ENCODE measurements at regions not wholly inside any gene's neighbourhood (a gene's known extent, or its start where the extent isn't known, plus 50 kb on each side); places are given as distances from the start of the nearest gene placed in this dataset.
A peak's percentile ranks its signal among the peaks of the same experiment; 100 is the strongest.

DNA sequence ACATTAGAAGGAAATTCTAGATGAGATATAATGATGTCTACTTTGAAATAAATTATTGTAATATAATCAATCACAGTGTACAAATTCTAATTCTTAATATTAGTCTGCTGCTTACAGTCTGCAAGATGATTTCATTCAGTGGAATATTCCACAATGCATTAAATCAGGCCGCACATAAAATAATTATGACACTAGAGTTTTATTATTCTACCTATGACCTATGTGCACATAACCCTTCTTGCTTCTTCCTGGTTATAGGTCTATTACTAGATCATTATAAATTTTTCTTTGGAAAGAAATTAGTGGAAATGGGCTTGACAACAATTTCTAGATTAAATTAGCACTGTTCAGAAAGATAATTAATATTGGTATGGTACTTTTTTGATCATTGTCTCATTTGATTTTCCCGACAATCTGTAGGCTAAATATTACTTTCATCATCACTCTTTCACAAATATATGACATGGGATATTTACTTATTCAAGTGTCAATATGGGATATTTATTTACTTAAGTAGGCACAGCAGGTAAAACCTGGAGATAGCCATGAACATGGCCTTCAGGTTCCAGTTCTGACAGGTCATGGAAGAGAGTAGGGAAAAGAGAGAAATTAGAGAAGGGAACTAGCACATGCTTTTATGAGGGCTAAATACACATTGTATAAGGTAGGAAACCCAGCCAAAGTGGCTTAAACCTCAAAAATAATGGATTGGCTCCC is 476.4 kb downstream of the TOX3 start:
- Histone ChIP-seq H3K27ac (ENCODE audit: low read depth, low read length) (no peak overlapping the region), H3K4me1 (ENCODE audit: control insufficient read depth in 5 of 5, insufficient read depth in 5 of 5, low read length in 5 of 5) (no peaks in the 10 kb centered on the region), H3K4me3 (ENCODE audit: low read depth in 1 of 5, low read length in 5 of 5) (no peak overlapping the region), H3K27me3 (ENCODE audit: control insufficient read depth in 5 of 5, insufficient read depth in 4 of 5, low read length in 5 of 5) (no peaks in the 10 kb centered on the region), H3K9ac (ENCODE audit: low read length in 5 of 5) (no peak overlapping the region), H3K9me3 (ENCODE audit: control insufficient read depth in 5 of 5, low read length in 5 of 5) (no peaks in the 10 kb centered on the region), H3K36me3 (ENCODE audit: control insufficient read depth in 5 of 5, insufficient read depth in 5 of 5, low read length in 5 of 5) (no peaks in the 10 kb centered on the region)

DNA sequence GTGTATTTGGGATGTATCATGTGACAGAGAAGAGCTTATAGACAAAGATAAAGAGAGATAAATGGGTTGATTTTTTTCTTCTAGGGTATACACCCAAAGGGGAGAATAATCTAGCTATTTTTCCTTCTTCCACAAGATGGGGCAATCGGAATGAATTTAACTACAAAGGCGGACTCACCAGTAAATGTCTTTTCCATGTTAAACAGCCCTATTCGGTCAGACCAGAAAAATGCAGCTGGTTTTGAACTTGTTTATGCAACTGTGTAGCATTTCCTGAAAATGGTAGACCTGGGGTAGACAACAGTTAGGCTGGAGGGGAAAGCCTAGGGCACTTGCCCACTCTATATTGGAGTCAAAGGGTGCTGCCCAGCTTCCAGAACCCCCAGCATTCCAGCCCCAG is 477.1 kb downstream of the TOX3 start:
- Histone ChIP-seq H3K36me3 (ENCODE audit: control insufficient read depth in 5 of 5, insufficient read depth in 5 of 5, low read length in 5 of 5) (no peaks in the 10 kb centered on the region), H3K27ac (ENCODE audit: low read depth, low read length) (no peak overlapping the region), H3K9ac (ENCODE audit: low read length in 5 of 5) (no peak overlapping the region), H3K9me3 (ENCODE audit: control insufficient read depth in 5 of 5, low read length in 5 of 5) (no peaks in the 10 kb centered on the region), H3K4me1 (ENCODE audit: control insufficient read depth in 5 of 5, insufficient read depth in 5 of 5, low read length in 5 of 5) (no peaks in the 10 kb centered on the region), H3K27me3 (ENCODE audit: control insufficient read depth in 5 of 5, insufficient read depth in 4 of 5, low read length in 5 of 5) (no peaks in the 10 kb centered on the region), H3K4me3 (ENCODE audit: low read depth in 1 of 5, low read length in 5 of 5) (no peak overlapping the region)

DNA sequence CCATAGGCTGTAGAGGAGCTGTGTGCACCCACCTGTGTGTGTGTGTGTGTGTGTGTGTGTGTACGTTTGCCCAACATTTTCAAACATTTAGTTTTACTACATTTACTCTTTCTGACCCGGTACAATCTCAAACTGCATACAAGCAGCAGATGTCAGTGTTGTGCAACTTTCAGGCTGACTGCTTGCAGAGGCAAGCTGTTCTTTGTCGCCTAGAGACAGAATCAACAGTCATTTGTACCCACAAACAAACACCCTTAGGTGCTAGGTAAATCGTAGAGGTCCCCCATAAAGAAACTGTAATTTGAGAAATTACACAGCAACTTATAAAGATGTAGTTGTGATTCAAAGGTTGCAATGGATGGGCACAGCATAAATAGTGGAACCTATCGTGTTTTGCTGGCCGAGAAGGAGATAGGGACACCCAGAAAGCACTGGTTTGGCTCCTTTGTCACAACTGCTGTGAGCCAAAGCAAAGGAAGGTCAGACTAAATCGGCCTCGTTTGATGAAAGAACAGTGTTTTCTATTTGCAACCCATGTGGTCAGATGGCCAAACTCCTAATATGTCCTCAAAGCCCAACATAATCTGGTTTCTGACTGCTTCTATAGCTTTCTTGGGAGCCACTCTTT is 478.4 kb downstream of the TOX3 start:
- H3K9ac ChIP-seq (ENCODE audit: low read length in 5 of 5): no peak overlapping the region
- H3K4me3 ChIP-seq (ENCODE audit: low read depth in 1 of 5, low read length in 5 of 5): peak overlapping the region in 1 of 5 donors; percentile 6

DNA sequence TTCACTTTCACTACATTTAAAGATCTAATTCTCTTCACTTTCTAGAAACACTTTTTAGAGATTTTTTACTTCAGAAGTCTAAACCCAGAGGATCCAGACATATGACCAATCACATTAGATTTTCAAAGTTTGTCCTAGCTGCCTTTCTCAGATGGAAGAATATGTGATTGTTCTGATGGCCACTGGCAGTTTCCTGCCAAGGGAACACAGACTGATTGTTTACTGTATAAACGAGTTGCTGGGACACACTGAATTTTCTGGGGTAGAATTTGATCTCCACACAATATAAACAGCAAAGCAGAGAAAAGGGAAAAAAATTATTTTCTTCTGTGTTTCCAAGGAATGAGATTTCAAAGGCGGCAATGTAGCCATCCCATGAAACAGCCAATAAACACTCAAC is 480.0 kb downstream of the TOX3 start:
- H3K9me3 ChIP-seq (ENCODE audit: control insufficient read depth in 5 of 5, low read length in 5 of 5): peaks cover 0 to 3% (median 0%) of the 10 kb centered on the region in 5 donors
- no peaks in the 10 kb centered on the region for H3K27me3 ChIP-seq (ENCODE audit: control insufficient read depth in 5 of 5, insufficient read depth in 4 of 5, low read length in 5 of 5)
- H3K4me3 ChIP-seq (ENCODE audit: low read depth in 1 of 5, low read length in 5 of 5): no peak overlapping the region
- no peaks in the 10 kb centered on the region for H3K4me1 ChIP-seq (ENCODE audit: control insufficient read depth in 5 of 5, insufficient read depth in 5 of 5, low read length in 5 of 5)
- H3K9ac ChIP-seq (ENCODE audit: low read length in 5 of 5): no peak overlapping the region
- H3K27ac ChIP-seq (ENCODE audit: low read depth, low read length): no peak overlapping the region
- no peaks in the 10 kb centered on the region for H3K36me3 ChIP-seq (ENCODE audit: control insufficient read depth in 5 of 5, insufficient read depth in 5 of 5, low read length in 5 of 5)

More for the DNA sequence above, 478.4 kb downstream of the TOX3 start:
- Histone ChIP-seq H3K4me1 (ENCODE audit: control insufficient read depth in 5 of 5, insufficient read depth in 5 of 5, low read length in 5 of 5) (no peaks in the 10 kb centered on the region), H3K27me3 (ENCODE audit: control insufficient read depth in 5 of 5, insufficient read depth in 4 of 5, low read length in 5 of 5) (no peaks in the 10 kb centered on the region), H3K36me3 (ENCODE audit: control insufficient read depth in 5 of 5, insufficient read depth in 5 of 5, low read length in 5 of 5) (no peaks in the 10 kb centered on the region), H3K9me3 (ENCODE audit: control insufficient read depth in 5 of 5, low read length in 5 of 5) (peaks cover 0 to 3% (median 0%) of the 10 kb centered on the region in 5 donors), H3K27ac (ENCODE audit: low read depth, low read length) (no peak overlapping the region)

DNA sequence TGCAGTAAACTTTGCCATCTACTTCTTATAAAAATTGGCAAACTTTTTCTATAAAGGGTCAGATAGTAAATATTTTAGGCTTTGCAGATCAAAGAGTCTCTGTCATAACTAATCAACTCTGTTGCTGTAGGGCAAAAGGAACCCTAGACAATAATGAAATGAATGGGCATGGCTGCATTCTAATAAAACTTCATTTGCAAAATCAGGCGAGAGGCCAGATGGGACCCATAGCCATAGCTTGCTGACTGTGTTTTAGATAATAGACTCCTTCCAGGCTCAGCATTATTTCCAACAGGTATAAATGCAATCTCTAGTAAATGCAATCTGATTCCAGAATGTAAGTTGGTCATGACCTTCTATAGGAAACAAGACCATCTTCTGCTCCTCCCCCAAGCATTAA is 490.7 kb downstream of the TOX3 start:
- Histone ChIP-seq H3K4me3 (ENCODE audit: low read depth in 1 of 5, low read length in 5 of 5) (no peak overlapping the region), H3K9ac (ENCODE audit: low read length in 5 of 5) (no peak overlapping the region)

DNA sequence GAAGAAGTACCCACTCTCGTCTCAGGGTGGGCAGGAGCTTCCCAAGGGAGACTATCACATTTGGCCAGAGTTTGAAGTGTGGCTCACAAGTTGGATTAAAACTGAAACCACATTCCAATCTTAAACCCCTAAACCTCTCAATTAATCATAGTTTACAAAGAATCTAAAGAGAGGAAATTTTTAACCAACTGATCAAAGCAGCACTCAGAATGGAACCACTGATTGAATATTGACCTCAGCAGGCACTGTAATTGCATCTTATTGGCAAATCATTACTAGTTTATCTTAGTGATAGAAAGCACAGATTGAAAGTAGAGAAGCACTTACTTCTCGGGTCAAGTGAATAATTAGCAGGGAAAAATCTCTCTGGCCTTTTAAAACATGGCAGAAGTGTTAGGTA is 491.6 kb downstream of the TOX3 start:
- H3K4me1 ChIP-seq (ENCODE audit: control insufficient read depth in 5 of 5, insufficient read depth in 5 of 5, low read length in 5 of 5): no peaks in the 10 kb centered on the region
- H3K27me3 ChIP-seq (ENCODE audit: control insufficient read depth in 5 of 5, insufficient read depth in 4 of 5, low read length in 5 of 5): no peaks in the 10 kb centered on the region
- no peak overlapping the region for H3K27ac ChIP-seq (ENCODE audit: low read depth, low read length)
- no peak overlapping the region for H3K9ac ChIP-seq (ENCODE audit: low read length in 5 of 5)
- no peak overlapping the region for H3K4me3 ChIP-seq (ENCODE audit: low read depth in 1 of 5, low read length in 5 of 5)
- H3K36me3 ChIP-seq (ENCODE audit: control insufficient read depth in 5 of 5, insufficient read depth in 5 of 5, low read length in 5 of 5): no peaks in the 10 kb centered on the region
- H3K9me3 ChIP-seq (ENCODE audit: control insufficient read depth in 5 of 5, low read length in 5 of 5): peaks cover 0 to 5% (median 0%) of the 10 kb centered on the region in 5 donors

More for the DNA sequence above, 490.7 kb downstream of the TOX3 start:
- no peaks in the 10 kb centered on the region for H3K27me3 ChIP-seq (ENCODE audit: control insufficient read depth in 5 of 5, insufficient read depth in 4 of 5, low read length in 5 of 5)
- H3K4me1 ChIP-seq (ENCODE audit: control insufficient read depth in 5 of 5, insufficient read depth in 5 of 5, low read length in 5 of 5): no peaks in the 10 kb centered on the region
- H3K27ac ChIP-seq (ENCODE audit: low read depth, low read length): no peak overlapping the region
- peaks cover 0 to 3% (median 0%) of the 10 kb centered on the region in 5 donors for H3K9me3 ChIP-seq (ENCODE audit: control insufficient read depth in 5 of 5, low read length in 5 of 5)
- no peaks in the 10 kb centered on the region for H3K36me3 ChIP-seq (ENCODE audit: control insufficient read depth in 5 of 5, insufficient read depth in 5 of 5, low read length in 5 of 5)

DNA sequence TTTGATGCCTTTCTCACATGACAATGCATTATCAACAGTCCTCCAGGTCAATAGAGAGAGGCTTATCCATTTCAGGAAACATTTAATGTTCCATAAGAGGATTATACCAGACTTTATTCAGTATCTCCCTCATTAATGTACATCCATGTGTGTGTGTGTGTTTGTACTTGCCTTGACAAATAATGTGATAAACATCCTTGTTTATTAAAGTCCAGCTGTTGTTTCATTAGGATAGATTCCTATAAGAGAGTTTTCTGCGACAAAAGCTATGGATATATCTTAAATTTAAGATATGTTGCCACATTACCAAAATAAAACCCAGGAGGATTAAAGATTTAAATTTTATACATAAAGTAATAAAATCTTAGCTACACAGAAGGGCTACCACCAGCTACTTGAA is 492.6 kb downstream of the TOX3 start:
- no peak overlapping the region for H3K27ac ChIP-seq (ENCODE audit: low read depth, low read length)
- no peaks in the 10 kb centered on the region for H3K4me1 ChIP-seq (ENCODE audit: control insufficient read depth in 5 of 5, insufficient read depth in 5 of 5, low read length in 5 of 5)
- no peaks in the 10 kb centered on the region for H3K36me3 ChIP-seq (ENCODE audit: control insufficient read depth in 5 of 5, insufficient read depth in 5 of 5, low read length in 5 of 5)
- H3K27me3 ChIP-seq (ENCODE audit: control insufficient read depth in 5 of 5, insufficient read depth in 4 of 5, low read length in 5 of 5): no peaks in the 10 kb centered on the region
- peaks cover 0 to 12% (median 3%) of the 10 kb centered on the region in 5 donors for H3K9me3 ChIP-seq (ENCODE audit: control insufficient read depth in 5 of 5, low read length in 5 of 5)
- H3K4me3 ChIP-seq (ENCODE audit: low read depth in 1 of 5, low read length in 5 of 5): no peak overlapping the region
- H3K9ac ChIP-seq (ENCODE audit: low read length in 5 of 5): no peak overlapping the region

DNA sequence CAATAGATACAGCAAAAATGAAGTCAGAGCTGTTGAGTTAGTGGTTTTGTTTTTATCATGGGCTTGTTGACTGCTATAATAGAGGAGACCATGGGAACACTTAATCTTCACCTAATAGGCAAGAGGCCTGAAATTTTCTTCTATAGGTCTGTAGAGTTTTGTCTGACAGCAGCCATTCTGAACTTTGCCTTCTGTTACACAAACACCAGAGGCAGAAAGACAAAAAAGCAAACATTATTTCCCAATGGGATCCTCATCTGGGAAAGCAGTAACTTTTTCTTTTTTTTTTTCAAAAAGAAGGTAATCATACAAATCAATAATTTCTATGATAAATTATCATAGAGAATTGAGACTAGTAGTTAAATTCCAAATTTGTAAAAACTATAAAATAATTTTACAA is 494.1 kb downstream of the TOX3 start:
- no peak overlapping the region for H3K9ac ChIP-seq (ENCODE audit: low read length in 5 of 5)

DNA sequence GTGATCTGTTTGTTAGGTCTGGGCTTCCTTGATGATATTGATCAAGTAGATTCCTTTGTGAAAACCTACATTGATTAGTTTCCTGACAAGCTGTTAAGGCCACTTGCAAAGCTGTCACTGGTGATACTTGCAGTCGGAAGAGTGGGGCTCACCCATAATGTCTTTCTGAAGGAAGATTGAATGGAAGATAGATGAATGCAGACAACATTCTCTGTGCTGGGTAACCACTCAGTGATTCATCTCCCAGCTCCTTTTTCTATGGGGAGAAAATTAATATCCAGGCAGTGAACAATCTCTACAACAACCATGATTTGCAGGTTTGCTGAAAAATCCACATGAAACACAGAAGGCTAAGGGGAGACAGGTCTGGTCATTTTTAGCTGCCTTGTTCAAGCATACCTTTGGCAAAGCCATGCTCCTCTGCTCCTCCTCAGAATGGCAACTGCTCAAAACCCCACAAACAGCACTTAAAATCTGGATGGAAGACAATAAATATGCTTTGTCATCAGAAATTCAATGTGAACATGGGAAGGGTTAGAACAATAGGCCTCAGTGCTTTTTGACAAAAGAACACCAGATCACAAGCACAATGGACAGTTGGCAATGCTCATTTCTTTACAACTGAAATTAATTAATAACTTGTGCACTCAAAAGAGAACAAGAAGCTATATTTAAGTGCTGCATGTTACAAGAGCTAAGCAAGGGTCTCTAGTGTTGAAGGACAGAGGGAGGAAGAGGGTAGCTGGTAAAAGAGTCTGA is 495.4 kb downstream of the TOX3 start:
- Histone ChIP-seq H3K4me1 (ENCODE audit: control insufficient read depth in 5 of 5, insufficient read depth in 5 of 5, low read length in 5 of 5) (no peaks in the 10 kb centered on the region), H3K27me3 (ENCODE audit: control insufficient read depth in 5 of 5, insufficient read depth in 4 of 5, low read length in 5 of 5) (no peaks in the 10 kb centered on the region), H3K4me3 (ENCODE audit: low read depth in 1 of 5, low read length in 5 of 5) (no peak overlapping the region), H3K9me3 (ENCODE audit: control insufficient read depth in 5 of 5, low read length in 5 of 5) (peaks cover 0 to 16% (median 8%) of the 10 kb centered on the region in 5 donors), H3K9ac (ENCODE audit: low read length in 5 of 5) (no peak overlapping the region), H3K27ac (ENCODE audit: low read depth, low read length) (no peak overlapping the region), H3K36me3 (ENCODE audit: control insufficient read depth in 5 of 5, insufficient read depth in 5 of 5, low read length in 5 of 5) (no peaks in the 10 kb centered on the region)

More for the DNA sequence above, 494.1 kb downstream of the TOX3 start:
- Histone ChIP-seq H3K36me3 (ENCODE audit: control insufficient read depth in 5 of 5, insufficient read depth in 5 of 5, low read length in 5 of 5) (no peaks in the 10 kb centered on the region), H3K27ac (ENCODE audit: low read depth, low read length) (no peak overlapping the region), H3K4me3 (ENCODE audit: low read depth in 1 of 5, low read length in 5 of 5) (no peak overlapping the region), H3K9me3 (ENCODE audit: control insufficient read depth in 5 of 5, low read length in 5 of 5) (peaks cover 0 to 13% (median 3%) of the 10 kb centered on the region in 5 donors), H3K27me3 (ENCODE audit: control insufficient read depth in 5 of 5, insufficient read depth in 4 of 5, low read length in 5 of 5) (no peaks in the 10 kb centered on the region), H3K4me1 (ENCODE audit: control insufficient read depth in 5 of 5, insufficient read depth in 5 of 5, low read length in 5 of 5) (no peaks in the 10 kb centered on the region)

DNA sequence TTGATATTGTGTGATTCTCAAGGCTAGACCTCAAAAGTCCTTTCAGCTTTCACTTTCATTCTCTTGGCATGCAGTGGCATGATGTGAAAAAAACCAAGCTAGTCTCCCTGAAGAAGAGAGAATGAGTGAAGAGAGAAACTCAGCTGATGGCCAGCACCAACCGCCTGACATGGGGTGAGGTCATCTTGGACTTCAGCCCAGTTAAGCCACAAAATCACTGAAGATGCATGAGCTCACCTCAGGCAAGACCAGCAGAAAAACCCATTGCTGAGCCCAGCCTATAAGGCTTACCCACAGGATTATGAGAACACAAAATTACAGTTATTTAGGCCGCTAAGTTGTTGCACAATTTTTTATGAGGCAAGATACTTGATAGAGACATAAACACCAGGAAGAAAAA is 496.5 kb downstream of the TOX3 start:
- Histone ChIP-seq H3K27ac (ENCODE audit: low read depth, low read length) (no peak overlapping the region), H3K4me3 (ENCODE audit: low read depth in 1 of 5, low read length in 5 of 5) (no peak overlapping the region), H3K27me3 (ENCODE audit: control insufficient read depth in 5 of 5, insufficient read depth in 4 of 5, low read length in 5 of 5) (no peaks in the 10 kb centered on the region)

More for the DNA sequence above, 496.5 kb downstream of the TOX3 start:
- H3K36me3 ChIP-seq (ENCODE audit: control insufficient read depth in 5 of 5, insufficient read depth in 5 of 5, low read length in 5 of 5): no peaks in the 10 kb centered on the region
- H3K9me3 ChIP-seq (ENCODE audit: control insufficient read depth in 5 of 5, low read length in 5 of 5): peaks cover 0 to 21% (median 9%) of the 10 kb centered on the region in 5 donors
- no peaks in the 10 kb centered on the region for H3K4me1 ChIP-seq (ENCODE audit: control insufficient read depth in 5 of 5, insufficient read depth in 5 of 5, low read length in 5 of 5)
- H3K9ac ChIP-seq (ENCODE audit: low read length in 5 of 5): no peak overlapping the region

All from subcutaneous abdominal adipose tissue (tissue), 5 donors.